SH-SY5Y (cell line): ENCODE measurements at regions not wholly inside any gene's neighbourhood (a gene's known extent, or its start where the extent isn't known, plus 50 kb on each side); places are given as distances from the start of the nearest gene placed in this dataset.

ENCODE experiments used
- GATA2 ChIP-seq: IDR thresholded peaks from 2 replicates; pipeline ENCODE4 v1.6.1; 2011; ENCODE audit warnings: mild to moderate bottlenecking, low read depth, low read length
- GATA3 ChIP-seq: IDR thresholded peaks from 2 replicates; pipeline ENCODE4 v1.6.1; 2011; ENCODE audit warnings: low read depth, mild to moderate bottlenecking, low read length, moderate library complexity

DNA sequence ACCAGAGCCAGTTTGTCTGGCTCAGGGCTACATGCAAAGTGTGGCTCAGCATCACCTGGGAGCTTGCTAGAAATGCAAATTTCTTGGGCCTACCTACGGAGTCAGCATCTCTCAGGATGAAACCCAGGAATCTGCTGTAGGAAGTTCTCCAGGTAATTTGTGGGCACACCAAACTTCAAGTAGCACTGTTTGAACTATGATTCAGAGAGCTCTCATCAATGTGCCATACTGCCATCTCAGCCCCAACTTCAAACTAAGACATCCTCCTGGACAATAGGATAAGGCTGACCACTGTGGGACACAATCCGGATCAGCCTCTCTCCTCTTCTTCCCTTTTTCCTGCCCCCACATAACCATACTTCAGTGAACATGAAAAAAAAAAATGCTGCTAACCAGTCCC, 374.5 kb downstream of the METTL15 start:
- TF ChIP-seq GATA2 (no peak), GATA3 (no peak)

- TF ChIP-seq GATA2 (no peak), GATA3 (no peak)
Observed at GRCh38 chr11:28481616-28482480, 373.7 kb downstream of the METTL15 start.

GRCh38 chr11:28480406-28480805, 372.2 kb downstream of the METTL15 start:
- TF ChIP-seq GATA2: no peak
- TF ChIP-seq GATA3: no peak

DNA sequence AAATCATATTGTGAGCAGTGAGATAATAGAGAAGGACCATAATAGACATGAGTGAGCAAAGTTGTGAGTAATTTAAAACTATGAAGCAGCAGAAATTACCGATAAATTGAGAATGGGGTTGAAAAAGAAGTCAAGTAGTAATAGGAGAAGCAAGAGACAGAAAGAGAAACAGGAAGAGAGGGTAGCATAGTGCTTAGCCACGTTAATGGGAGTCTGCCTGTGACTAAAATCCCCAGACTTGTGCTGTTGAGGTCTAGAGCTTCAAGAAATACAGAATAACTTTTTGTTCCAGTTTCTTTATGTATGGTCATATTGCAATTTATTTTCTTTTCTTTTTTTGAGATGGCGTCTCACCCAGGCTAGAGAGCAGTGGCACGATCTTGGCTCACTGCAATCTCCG, 368.7 kb downstream of the METTL15 start:
- no peak for TF ChIP-seq GATA3

GRCh38 chr11:28476049-28476448, 367.9 kb downstream of the METTL15 start:
- TF ChIP-seq GATA3: peak; percentile 54
- TF ChIP-seq GATA2: no peak; the same call in none of the 2 replicates

- TF ChIP-seq GATA3: no peak
- TF ChIP-seq GATA2: no peak
Observed at GRCh38 chr11:28472904-28473303, 364.7 kb downstream of the METTL15 start.

- TF ChIP-seq GATA2: no peak
- TF ChIP-seq GATA3: no peak
Observed at GRCh38 chr11:28471537-28471936, 363.3 kb downstream of the METTL15 start.

GRCh38 chr11:28470180-28470579, 362.0 kb downstream of the METTL15 start:
- no peak for TF ChIP-seq GATA3
- TF ChIP-seq GATA2: no peak

- TF ChIP-seq GATA2 (no peak), GATA3 (no peak)
Observed at GRCh38 chr11:28466506-28466905, 358.3 kb downstream of the METTL15 start.

DNA sequence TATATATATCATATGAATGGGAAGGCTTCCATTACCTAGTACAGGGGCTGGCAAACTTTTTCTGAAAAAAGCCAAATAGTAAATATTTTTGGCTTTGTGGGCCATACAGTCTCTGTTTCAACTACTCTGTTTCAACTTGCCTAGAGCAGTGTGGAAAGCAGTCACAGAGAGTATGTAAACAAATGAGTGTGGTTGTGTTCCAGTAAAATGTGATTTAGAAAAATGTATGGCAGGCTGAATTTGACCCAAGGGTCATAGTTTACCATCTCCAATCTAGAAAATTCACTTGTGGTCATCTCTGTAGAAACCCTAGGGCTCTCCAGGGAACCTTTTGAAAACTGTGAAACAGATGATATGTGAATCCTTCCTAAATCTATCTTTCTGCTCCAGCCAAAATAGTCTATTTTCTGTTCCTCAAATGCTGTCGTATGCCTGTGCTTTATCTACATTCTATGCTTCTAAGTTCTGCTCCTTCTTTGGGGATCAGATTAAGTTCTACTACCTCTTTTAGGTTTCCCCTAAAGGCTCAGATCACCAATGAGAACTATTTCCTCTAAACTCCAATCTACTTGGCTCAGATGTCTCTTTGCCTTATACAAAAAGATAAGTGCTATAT, 356.2 kb downstream of the METTL15 start:
- TF ChIP-seq GATA3 (no peak), GATA2 (no peak)

DNA sequence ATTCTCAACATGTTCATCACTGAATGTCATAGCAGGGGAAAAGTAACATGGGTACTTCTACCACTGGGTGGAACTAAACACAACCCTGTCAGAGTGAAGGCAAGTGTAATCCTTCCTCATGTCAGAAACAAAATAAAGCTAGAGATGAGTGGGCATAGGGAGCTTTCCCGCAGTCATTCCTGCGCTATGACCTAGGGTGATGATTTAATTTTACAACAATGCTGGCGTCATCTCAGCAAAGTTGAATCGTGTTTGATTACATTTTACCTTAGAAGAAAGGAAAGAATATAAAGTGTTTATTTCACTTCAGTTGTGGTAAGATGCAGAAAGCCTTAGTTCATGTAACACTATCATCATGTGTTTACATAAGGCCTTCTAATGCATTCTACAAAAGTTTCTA, 355.6 kb downstream of the METTL15 start:
- TF ChIP-seq GATA2 (no peak), GATA3 (no peak)

DNA sequence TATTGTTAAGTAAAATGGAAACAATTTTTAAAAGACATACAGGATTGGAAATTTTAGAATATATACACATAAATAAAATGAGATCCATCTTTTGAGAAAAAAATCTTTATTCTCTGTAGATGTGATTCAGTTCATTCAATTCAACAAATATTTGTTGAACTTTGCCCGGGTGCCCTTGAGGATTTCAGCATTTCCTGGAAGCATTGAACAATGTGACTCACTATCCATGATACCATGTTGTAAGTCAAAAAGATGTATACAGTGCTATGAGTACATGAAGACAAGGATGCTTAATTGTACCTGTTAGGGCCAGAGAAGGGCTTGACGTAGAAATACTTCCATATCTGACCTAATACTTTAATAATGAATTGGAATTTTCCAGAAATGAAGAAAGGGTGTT, 353.7 kb downstream of the METTL15 start:
- no peak for TF ChIP-seq GATA2
- no peak for TF ChIP-seq GATA3

GRCh38 chr11:28461338-28461737, 353.1 kb downstream of the METTL15 start:
- TF ChIP-seq GATA2 (no peak), GATA3 (no peak)

DNA sequence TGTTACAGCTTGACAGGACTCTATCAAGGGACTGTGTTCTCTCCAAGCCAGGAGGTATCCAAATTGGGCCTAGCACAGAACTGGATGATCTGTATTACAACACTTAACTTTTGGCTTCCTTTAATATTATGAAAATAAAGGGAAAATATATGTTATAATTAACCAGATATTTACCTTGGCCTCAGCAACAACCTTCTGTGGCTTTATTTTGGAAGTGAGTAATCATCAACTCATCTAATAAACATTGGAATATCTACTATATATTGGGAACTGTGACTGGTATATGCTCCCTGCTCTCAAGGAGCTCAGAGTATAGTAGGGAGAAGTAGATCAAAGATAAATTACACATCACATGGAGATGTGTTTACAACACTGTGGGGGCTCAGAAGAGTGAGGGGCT, 352.2 kb downstream of the METTL15 start:
- TF ChIP-seq GATA3 (no peak), GATA2 (no peak)

- TF ChIP-seq GATA2 (no peak), GATA3 (no peak)
Observed at GRCh38 chr11:28459912-28460311, 351.7 kb downstream of the METTL15 start.
